NCI-H187 treated with DMSO at 0.1 percent for 48 hours (cell line): ENCODE measurements at regions not wholly inside any gene's neighbourhood (a gene's known extent, or its start where the extent isn't known, plus 50 kb on each side); places are given as distances from the start of the nearest gene placed in this dataset.

Experiments used
- DNase-seq: peaks from one replicate; lab custom pipeline; 2025; lab: John Stamatoyannopoulos, UW

DNA sequence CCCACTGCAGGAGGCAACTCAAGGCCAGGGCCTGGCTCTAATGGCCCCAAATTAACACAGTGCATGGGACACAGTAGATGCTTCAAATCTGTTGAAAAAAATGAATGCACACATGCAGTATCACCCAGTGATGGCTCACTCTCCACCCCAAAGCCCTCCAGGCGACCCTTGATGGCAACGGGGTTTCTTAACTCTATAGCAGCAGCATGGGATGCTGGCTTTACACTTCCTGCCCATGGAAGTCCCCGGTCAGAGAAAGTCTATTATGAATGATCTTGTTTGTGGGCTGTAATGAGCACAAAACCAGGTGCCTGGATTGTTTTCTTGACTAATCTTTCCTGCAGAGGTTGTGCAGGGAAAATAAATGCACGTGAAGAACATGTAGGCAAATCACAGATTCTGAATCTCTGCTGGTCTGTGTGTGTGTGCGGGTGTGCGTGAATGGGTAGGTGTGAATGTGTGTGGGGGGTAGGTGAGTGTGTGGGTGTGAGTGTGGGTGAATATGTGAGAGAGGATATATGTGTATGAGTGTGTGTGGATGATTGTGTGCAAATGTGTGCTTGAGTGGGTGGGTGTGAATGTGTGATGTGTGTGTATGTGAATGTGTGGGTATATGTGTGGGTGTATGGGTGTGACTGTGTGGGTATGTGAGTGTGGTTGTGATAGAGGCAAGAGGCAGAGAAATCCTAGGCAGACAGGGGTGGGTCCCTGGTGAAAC, 60.1 kb upstream of the MLN start:
- DNase-seq: no peak

DNA sequence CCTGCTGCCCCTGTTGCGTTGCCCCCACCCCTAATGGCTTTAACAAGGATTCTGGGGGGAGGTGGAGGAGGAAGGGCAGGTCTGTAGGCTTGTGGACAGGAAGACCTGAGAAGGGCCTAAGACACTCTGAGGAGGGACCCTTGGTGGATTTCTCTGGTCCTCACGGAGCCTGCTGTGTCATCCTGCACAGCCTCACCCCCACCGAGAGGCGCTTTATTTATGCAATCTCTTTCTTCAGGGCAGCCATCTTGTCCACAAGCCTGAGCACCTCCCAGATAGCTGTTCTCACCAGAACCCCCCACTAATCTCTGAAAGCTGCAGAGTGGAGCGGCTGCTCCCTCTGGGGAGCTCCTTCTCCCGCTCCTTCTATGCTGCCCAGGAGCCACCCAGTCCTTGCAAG, 59.3 kb upstream of the MLN start:
- DNase-seq: no peak

DNA sequence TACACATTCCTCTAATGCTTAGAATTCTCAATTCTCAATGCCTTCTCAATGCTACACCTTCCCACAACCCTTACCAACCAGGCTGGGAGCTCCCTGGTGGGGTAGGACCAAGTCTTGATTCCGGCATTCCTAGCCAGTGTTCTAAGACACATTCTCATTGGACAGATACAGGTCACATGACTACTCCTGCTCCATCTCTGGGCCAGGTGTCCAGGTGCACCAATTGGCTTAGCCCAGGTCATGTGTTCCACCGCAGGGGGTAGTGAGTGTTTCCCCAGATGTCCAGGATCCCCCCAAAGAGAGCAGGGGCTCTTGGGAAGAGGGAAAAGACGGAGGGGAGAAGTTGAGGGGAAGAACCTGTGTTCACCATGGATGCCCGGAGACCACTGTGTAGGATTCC, 58.7 kb upstream of the MLN start:
- no peak for DNase-seq

GRCh38 chr6:33861722-33862121, 57.9 kb upstream of the MLN start:
- no peak for DNase-seq

- DNase-seq: no peak
These were observed 57.1 kb upstream of the MLN start for GRCh38 chr6:33860706-33861474.

GRCh38 chr6:33860006-33860405, 56.2 kb upstream of the MLN start:
- no peak for DNase-seq

DNA sequence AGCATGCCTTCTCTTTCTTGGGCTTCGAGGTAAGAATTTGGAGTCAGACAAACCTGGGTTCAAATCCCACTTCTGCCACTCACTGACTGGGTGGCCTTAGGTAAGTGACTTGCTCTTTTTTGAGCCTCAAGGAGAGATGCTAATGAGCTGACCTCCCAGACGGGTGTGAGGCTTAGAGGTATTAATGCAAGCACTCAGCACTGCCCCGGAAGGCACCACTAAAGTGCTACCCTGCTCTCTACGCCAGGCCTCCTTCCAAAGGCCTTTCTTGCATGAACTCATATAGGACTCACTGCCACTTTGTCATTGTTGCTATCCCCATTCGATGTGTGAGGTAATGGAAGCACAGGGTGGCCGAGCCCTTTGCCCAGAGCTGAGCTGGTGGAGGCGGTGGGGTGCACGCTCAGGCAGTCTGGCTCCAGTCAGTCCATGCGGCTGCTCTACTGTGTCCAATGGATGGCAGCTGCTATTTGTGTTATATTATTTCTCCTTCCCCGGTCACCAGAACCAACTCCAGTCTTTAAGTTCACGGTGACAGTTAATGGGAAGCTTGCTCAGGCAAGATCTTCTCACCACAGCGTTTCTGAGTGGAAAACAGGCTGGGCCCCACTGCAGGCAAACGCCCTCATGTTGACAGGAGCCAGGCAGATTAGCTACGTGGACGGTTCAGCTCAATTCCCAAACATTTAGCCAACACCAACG, 55.2 kb upstream of the MLN start:
- DNase-seq: no peak

DNA sequence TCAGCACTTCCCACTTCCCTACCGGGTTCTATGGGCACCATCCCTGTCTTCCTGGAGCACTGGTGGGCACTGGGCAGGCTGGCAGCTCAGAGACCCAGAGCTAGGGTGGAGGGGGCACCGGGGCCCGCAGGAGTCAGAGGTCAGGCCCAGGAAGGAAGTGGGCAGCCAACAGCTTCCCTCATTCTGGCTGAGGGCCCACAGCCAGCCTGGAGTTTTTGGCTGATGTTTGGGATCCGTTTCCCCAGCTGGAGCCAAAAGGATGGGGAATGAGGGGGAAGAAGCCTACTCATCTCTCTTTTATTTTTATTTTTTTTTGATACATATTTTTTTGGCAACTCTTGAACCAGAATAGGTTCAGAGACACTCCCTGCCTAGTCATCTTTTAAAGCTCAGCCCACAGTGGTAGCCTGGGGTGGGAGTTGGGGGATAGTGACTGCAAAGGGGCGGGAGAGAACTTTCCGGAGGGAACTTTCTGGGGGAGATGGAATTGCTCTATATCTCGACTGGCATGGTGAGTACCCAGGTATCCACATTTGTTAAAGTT, 54.2 kb upstream of the MLN start:
- DNase-seq: no peak

GRCh38 chr6:33857093-33857931, 53.5 kb upstream of the MLN start:
- no peak for DNase-seq

DNA sequence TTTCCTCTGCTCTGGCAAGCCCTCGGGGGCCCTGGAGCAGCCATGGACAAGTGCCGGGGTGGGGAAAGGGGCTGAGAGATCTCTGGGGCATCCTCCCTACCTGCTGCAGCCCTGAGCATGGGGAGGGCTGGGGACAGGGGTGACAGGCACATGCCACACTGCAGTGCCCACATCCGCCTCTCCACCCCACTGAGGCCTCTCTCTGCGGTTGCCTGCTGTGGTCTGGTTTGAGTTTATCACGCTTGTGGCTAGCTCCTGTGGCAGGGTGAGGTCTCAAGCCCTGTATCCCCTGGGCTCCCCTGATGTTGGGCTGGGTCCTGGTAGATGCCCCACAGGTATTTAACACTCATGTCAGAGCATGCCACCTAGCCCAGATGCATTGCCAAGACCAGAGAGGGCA, 52.9 kb upstream of the MLN start:
- DNase-seq: no peak

DNA sequence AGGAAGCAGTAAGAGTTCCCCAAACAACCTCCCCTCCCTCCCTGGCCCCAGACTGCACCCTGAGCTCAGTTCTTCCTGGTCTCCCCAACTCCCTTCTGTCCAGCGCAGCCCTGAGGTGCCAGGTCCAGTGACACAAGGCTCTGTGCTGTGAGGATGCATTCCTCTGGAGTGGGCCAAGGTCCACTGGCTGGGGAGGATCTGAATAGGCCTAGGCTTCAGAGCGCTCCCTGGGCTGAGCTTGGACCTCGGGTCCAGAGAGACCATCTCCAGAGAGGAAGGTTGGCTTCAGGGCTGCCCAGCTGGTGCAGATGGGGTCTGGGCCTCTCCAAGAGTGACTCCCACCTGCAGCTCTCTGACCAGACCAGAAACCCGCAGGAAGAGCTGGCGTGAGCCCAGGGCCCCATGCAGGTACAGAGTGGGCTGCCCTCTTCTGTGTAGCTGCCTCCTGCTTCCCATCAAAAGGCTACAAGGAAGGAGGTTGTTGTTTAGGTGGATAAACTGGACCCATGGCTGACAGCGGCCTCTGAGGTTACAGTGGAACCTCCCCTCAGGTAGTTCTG, 52.3 kb upstream of the MLN start:
- DNase-seq: no peak

- DNase-seq: peak; percentile 74
These were observed 50.8 kb upstream of the MLN start for GRCh38 chr6:33854572-33855030.

- DNase-seq: no peak
These were observed 49.9 kb upstream of the MLN start for GRCh38 chr6:33853736-33854135.
